Testis (tissue), 2 donors: ENCODE measurements at regions not wholly inside any gene's neighbourhood (a gene's known extent, or its start where the extent isn't known, plus 50 kb on each side); places are given as distances from the start of the nearest gene placed in this dataset.

Source experiments
- POLR2A ChIP-seq: fragments of 450-650 bp; IDR thresholded peaks from one replicate; pipeline ENCODE4 v1.6.1; 2017; ENCODE audit warnings: antibody characterized with exemption, mild to moderate bottlenecking, moderate library complexity
- TF ChIP-seq, protein P1 (sequence below), 3 experiments: fragments of 450-650 bp in 2 of 3; fragments of 200-600 bp in 1 of 3; sonication (generic) in 1 of 3; IDR thresholded peaks; one replicate each; pipeline ENCODE4 v1.5.1; 2016 to 2019; ENCODE audit warnings: antibody characterized with exemption in 3 of 3, mild to moderate bottlenecking in 2 of 3, moderate library complexity in 1 of 3

DNA sequence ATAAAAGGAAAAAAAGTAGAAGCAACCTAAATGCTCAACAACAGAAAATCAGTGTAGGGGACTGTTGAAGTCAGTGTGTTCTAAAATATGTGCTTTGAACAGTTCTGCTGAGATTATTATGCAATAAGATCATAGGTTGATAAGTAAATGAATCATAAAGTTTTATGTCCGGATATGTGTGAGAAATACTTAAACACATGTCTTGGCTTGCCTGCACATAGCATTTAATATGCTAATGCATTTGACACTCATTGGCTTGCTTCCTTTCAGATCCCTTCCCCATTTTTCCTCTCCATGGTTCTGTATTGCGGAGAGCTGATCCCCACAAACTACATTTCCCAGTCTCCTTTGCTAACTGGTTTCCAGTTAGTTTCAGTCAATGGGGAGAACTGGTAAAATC, 573.8 kb upstream of the TBX3 start:
- TF ChIP-seq POLR2A = no peak
- TF ChIP-seq, protein P1, sequence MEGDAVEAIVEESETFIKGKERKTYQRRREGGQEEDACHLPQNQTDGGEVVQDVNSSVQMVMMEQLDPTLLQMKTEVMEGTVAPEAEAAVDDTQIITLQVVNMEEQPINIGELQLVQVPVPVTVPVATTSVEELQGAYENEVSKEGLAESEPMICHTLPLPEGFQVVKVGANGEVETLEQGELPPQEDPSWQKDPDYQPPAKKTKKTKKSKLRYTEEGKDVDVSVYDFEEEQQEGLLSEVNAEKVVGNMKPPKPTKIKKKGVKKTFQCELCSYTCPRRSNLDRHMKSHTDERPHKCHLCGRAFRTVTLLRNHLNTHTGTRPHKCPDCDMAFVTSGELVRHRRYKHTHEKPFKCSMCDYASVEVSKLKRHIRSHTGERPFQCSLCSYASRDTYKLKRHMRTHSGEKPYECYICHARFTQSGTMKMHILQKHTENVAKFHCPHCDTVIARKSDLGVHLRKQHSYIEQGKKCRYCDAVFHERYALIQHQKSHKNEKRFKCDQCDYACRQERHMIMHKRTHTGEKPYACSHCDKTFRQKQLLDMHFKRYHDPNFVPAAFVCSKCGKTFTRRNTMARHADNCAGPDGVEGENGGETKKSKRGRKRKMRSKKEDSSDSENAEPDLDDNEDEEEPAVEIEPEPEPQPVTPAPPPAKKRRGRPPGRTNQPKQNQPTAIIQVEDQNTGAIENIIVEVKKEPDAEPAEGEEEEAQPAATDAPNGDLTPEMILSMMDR (IDR thresholded peaks at IDR 0.05) = no peak
